Left forelimb (tissue), 1 donor: ENCODE measurements at regions not wholly inside any gene's neighbourhood (a gene's known extent, or its start where the extent isn't known, plus 50 kb on each side); places are given as distances from the start of the nearest gene placed in this dataset.
"Not testable (repeated sequence)": the region's sequence is repeated elsewhere in the genome, so short reads cannot be mapped to it uniquely, and the experiment has no call there.

Experiments
- DNase-seq: peaks from one replicate; pipeline ENCODE4 v3.0.0-alpha.2; 2018; ENCODE audit warnings: low spot score

GRCh38 chr14:86072116-86072894, 542.4 kb downstream of the FLRT2 start:
- DNase-seq: no peak

GRCh38 chr14:86066651-86067050, 536.7 kb downstream of the FLRT2 start:
- no peak for DNase-seq

- DNase-seq: no peak
Measured at GRCh38 chr14:86065407-86065806, 535.5 kb downstream of the FLRT2 start.

- DNase-seq: not testable (repeated sequence)
Measured at GRCh38 chr14:86064595-86064994, 534.7 kb downstream of the FLRT2 start.

GRCh38 chr14:86057018-86057667, 527.2 kb downstream of the FLRT2 start:
- no peak for DNase-seq

- no peak for DNase-seq
Measured at GRCh38 chr14:86055512-86056075, 525.6 kb downstream of the FLRT2 start.

GRCh38 chr14:86052868-86053267, 522.9 kb downstream of the FLRT2 start:
- no peak for DNase-seq

GRCh38 chr14:86050757-86051156, 520.8 kb downstream of the FLRT2 start:
- no peak for DNase-seq

GRCh38 chr14:86050072-86050683, 520.2 kb downstream of the FLRT2 start:
- no peak for DNase-seq

- no peak for DNase-seq
Measured at GRCh38 chr14:86039176-86039575, 509.2 kb downstream of the FLRT2 start.

GRCh38 chr14:86038387-86039042, 508.6 kb downstream of the FLRT2 start:
- DNase-seq: no peak

- DNase-seq: no peak
Measured at GRCh38 chr14:86035882-86036281, 505.9 kb downstream of the FLRT2 start.

GRCh38 chr14:86027990-86028389, 498.0 kb downstream of the FLRT2 start:
- DNase-seq: no peak

- no peak for DNase-seq
Measured at GRCh38 chr14:86027144-86027543, 497.2 kb downstream of the FLRT2 start.

- DNase-seq: no peak
Measured at GRCh38 chr14:86022031-86022629, 492.2 kb downstream of the FLRT2 start.

- DNase-seq: no peak
Measured at GRCh38 chr14:86020841-86021240, 490.9 kb downstream of the FLRT2 start.

- no peak for DNase-seq
Measured at GRCh38 chr14:86015941-86016340, 486.0 kb downstream of the FLRT2 start.

- DNase-seq: no peak
Measured at GRCh38 chr14:86015511-86015910, 485.6 kb downstream of the FLRT2 start.

- no peak for DNase-seq
Measured at GRCh38 chr14:86013641-86014040, 483.7 kb downstream of the FLRT2 start.

GRCh38 chr14:86012461-86012860, 482.5 kb downstream of the FLRT2 start:
- DNase-seq: no peak

- no peak for DNase-seq
Measured at GRCh38 chr14:86003998-86004397, 474.1 kb downstream of the FLRT2 start.

GRCh38 chr14:85996551-85996950, 466.6 kb downstream of the FLRT2 start:
- DNase-seq: no peak
